GM19463 (cell line): ENCODE measurements at regions not wholly inside any gene's neighbourhood (a gene's known extent, or its start where the extent isn't known, plus 50 kb on each side); places are given as distances from the start of the nearest gene placed in this dataset.

Experiments
- ATAC-seq: cut with Tn5 transposase; IDR thresholded peaks from one replicate; pipeline ENCODE4 v1.9.1; 2021; ENCODE audit warnings: mild to moderate bottlenecking, moderate library complexity; ENCODE audit not compliant: unreplicated experiment

DNA sequence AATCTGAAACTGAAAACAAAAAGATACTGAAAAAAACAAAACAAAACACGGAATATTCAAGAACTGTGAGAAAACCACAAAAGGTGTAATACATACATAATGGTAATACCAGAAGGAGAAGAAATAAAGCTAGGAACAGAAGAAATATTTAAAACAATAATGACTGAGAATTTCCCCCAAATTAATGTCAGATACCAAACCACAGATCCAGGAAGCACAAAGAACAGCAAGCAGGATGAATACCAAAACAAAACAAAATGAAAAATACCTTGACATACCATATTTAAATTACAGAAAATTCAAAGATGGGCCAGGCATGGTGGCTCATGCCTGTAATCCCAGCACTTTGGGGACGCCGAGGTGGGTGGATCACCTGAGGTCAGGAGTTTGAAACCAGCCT, 57.7 kb upstream of the PARD3 start:
- no peak for ATAC-seq

DNA sequence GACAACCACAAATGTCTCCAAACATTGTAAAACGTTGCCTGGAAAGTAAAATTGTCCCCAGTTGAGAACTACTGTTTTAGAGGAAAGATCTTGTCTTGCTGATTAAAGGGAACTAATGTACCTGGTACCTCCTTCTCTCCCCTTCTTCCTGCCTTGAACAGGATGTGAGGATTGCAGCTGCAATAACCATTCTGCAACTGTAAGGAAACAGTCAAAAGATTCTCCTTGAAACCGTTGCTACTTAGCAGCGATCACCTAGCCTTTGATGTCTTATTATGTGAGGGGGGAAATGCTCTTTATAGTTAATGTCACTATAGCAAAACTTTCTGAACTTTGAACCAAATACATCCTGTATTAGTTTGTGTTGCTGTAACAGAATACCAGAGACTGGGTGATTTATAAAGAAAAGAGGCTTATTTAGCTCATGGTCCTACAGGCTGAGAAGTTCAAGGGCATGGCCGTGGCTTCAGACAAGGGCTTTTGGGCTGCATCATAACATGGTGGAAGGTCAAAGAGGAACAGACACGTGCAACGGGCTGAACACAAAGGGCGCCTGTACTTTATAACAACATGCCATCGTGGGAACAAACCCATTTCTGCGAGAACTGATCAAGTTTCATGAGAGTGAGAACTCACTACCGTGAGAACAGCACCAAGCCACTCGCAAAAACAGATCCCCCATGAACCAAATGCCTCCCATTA, 54.2 kb upstream of the PARD3 start:
- ATAC-seq, result no peak

- no peak for ATAC-seq
Observed at GRCh38 chr10:34868589-34868988, 53.5 kb upstream of the PARD3 start.

GRCh38 chr10:34866848-34867247, 51.8 kb upstream of the PARD3 start:
- ATAC-seq, result peak; percentile 66
